ENCODE measurements at regions not wholly inside any gene's neighbourhood (a gene's known extent, or its start where the extent isn't known, plus 50 kb on each side); places are given as distances from the start of the nearest gene placed in this dataset.
"Not testable (repeated sequence)": the region's sequence is repeated elsewhere in the genome, so short reads cannot be mapped to it uniquely, and the experiment has no call there.

GRCh38 chr6:137680705-137681346 is 186.2 kb upstream of the TNFAIP3 start:
- Histone ChIP-seq H3K27me3 (replicated peaks; ENCODE audit: control insufficient read depth, insufficient read depth, low read length) (no peaks in the 10 kb centered on the region), H3K36me3 (ENCODE audit: control insufficient read depth, insufficient read depth, low read length) (no peaks in the 10 kb centered on the region), H3K4me3 (ENCODE audit: low read depth, low read length) (no peak overlapping the region), H3K9me3 (no peaks in the 10 kb centered on the region), H3K4me1 (no peaks in the 10 kb centered on the region)
- Mint-ChIP-seq H3K4me1 (ENCODE audit: low read depth, unreplicated experiment) (no peaks in the 10 kb centered on the region), H3K36me3 (ENCODE audit: insufficient read depth, unreplicated experiment) (no peaks in the 10 kb centered on the region), H3K27me3 (ENCODE audit: insufficient read depth, unreplicated experiment) (no peaks in the 10 kb centered on the region), H3K9me3 (ENCODE audit: unreplicated experiment) (peaks cover 24% of the 10 kb centered on the region), H3K27ac (ENCODE audit: unreplicated experiment) (no peak overlapping the region), H3K4me3 (ENCODE audit: unreplicated experiment) (no peak overlapping the region)
- BruUV-seq (replicated peaks) = no TSS peak
- TF ChIP-seq CTCF (IDR thresholded peaks at IDR 0.05; ENCODE audit: insufficient read depth in 1 of 2, low read depth in 1 of 2, low read length in 1 of 2, severe bottlenecking in 1 of 2, unreplicated experiment in 1 of 2) = no peak
- no peak for DNase-seq
- ChIA-PET POLR2A (no interaction called here), CTCF (no interaction called here)
- intact Hi-C loops (cut with micrococcal nuclease; ENCODE audit: unreplicated experiment) = no loop called here

GRCh38 chr6:137681445-137682009 is 185.5 kb upstream of the TNFAIP3 start:
- H3K4me3 Mint-ChIP-seq (ENCODE audit: unreplicated experiment) = no peak overlapping the region
- Histone ChIP-seq H3K4me1 (no peaks in the 10 kb centered on the region), H3K9me3 (no peaks in the 10 kb centered on the region), H3K27me3 (replicated peaks; ENCODE audit: control insufficient read depth, insufficient read depth, low read length) (no peaks in the 10 kb centered on the region), H3K36me3 (ENCODE audit: control insufficient read depth, insufficient read depth, low read length) (no peaks in the 10 kb centered on the region), H3K4me3 (ENCODE audit: low read depth, low read length) (no peak overlapping the region)
- no peak overlapping the region for H3K27ac Mint-ChIP-seq (ENCODE audit: unreplicated experiment)
- H3K9me3 Mint-ChIP-seq (ENCODE audit: unreplicated experiment) = peaks cover 31% of the 10 kb centered on the region
- BruUV-seq (replicated peaks) = no TSS peak
- no peaks in the 10 kb centered on the region for H3K4me1 Mint-ChIP-seq (ENCODE audit: low read depth, unreplicated experiment)
- no peak for TF ChIP-seq CTCF (IDR thresholded peaks at IDR 0.05; ENCODE audit: insufficient read depth in 1 of 2, low read depth in 1 of 2, low read length in 1 of 2, severe bottlenecking in 1 of 2, unreplicated experiment in 1 of 2)
- ChIA-PET POLR2A (no interaction called here), CTCF (no interaction called here)
- intact Hi-C loops (cut with micrococcal nuclease; ENCODE audit: unreplicated experiment) = no loop called here
- no peaks in the 10 kb centered on the region for H3K36me3 Mint-ChIP-seq (ENCODE audit: insufficient read depth, unreplicated experiment)
- no peaks in the 10 kb centered on the region for H3K27me3 Mint-ChIP-seq (ENCODE audit: insufficient read depth, unreplicated experiment)
- no peak for DNase-seq

- H3K36me3 Mint-ChIP-seq (ENCODE audit: insufficient read depth, unreplicated experiment); BruUV-seq (replicated peaks); H3K4me1 Mint-ChIP-seq (ENCODE audit: low read depth, unreplicated experiment); H3K4me3 ChIP-seq (ENCODE audit: low read depth, low read length); H3K4me3 Mint-ChIP-seq (ENCODE audit: unreplicated experiment); POLR2A ChIA-PET; DNase-seq; CTCF ChIA-PET; H3K9me3 ChIP-seq; H3K27me3 Mint-ChIP-seq (ENCODE audit: insufficient read depth, unreplicated experiment); H3K27me3 ChIP-seq (replicated peaks; ENCODE audit: control insufficient read depth, insufficient read depth, low read length); H3K27ac Mint-ChIP-seq (ENCODE audit: unreplicated experiment); H3K4me1 ChIP-seq; intact Hi-C loops (cut with micrococcal nuclease; ENCODE audit: unreplicated experiment); H3K36me3 ChIP-seq (ENCODE audit: control insufficient read depth, insufficient read depth, low read length): not testable (repeated sequence)
- peaks cover 33% of the 10 kb centered on the region for H3K9me3 Mint-ChIP-seq (ENCODE audit: unreplicated experiment)
These were observed 184.4 kb upstream of the TNFAIP3 start for GRCh38 chr6:137682658-137683057.

Measured in Caco-2 (cell line).